ENCODE measurements at regions not wholly inside any gene's neighbourhood (a gene's known extent, or its start where the extent isn't known, plus 50 kb on each side); places are given as distances from the start of the nearest gene placed in this dataset.

GRCh38 chr6:186340-186965, 105.8 kb upstream of the DUSP22 start:
- no peaks in the 10 kb centered on the region for H3K79me2 ChIP-seq (ENCODE audit: insufficient read depth, low read length)
- H3K4me1 ChIP-seq (ENCODE audit: insufficient read depth, low read length, severe bottlenecking), result peaks cover 100% of the 10 kb centered on the region
- H3K4me2 ChIP-seq (ENCODE audit: low read length), result peak overlapping the region; percentile 49; the same call in 1 of the 2 replicates
- no peaks in the 10 kb centered on the region for H3K9me3 ChIP-seq (ENCODE audit: low read length)
- H3F3A ChIP-seq (ENCODE audit: insufficient read depth, low read length), result no peaks in the 10 kb centered on the region
- TF ChIP-seq EZH2 (IDR thresholded peaks at IDR 0.05; ENCODE audit: borderline replicate concordance, low read length) (no peak), CTCF (IDR thresholded peaks at IDR 0.05; ENCODE audit: low read length) (no peak)
- peak overlapping the region; percentile 93 for H3K27ac ChIP-seq (ENCODE audit: low read depth, low read length, poor library complexity, severe bottlenecking)
- H3K27me3 ChIP-seq (ENCODE audit: insufficient read depth, low read length), result no peaks in the 10 kb centered on the region
- no peaks in the 10 kb centered on the region for H3K9me2 ChIP-seq (ENCODE audit: low read depth, low read length)
- H3K4me3 ChIP-seq (ENCODE audit: low read depth, low read length, poor library complexity, severe bottlenecking), result no peak overlapping the region
- H3K36me3 ChIP-seq (ENCODE audit: insufficient read depth, low read length), result no peaks in the 10 kb centered on the region
- no peaks in the 10 kb centered on the region for H4K20me1 ChIP-seq (ENCODE audit: insufficient read depth, low read length)
- H2AFZ ChIP-seq (ENCODE audit: low read length), result no peak overlapping the region
- peak overlapping the region; percentile 52 for H3K9ac ChIP-seq (ENCODE audit: low read length)

- peak overlapping the region; percentile 93 for H3K27ac ChIP-seq (ENCODE audit: low read depth, low read length, poor library complexity, severe bottlenecking)
- no peaks in the 10 kb centered on the region for H3K36me3 ChIP-seq (ENCODE audit: insufficient read depth, low read length)
- H2AFZ ChIP-seq (ENCODE audit: low read length), result no peak overlapping the region
- H3K9ac ChIP-seq (ENCODE audit: low read length), result peak overlapping the region; percentile 52
- no peaks in the 10 kb centered on the region for H3K9me3 ChIP-seq (ENCODE audit: low read length)
- no peaks in the 10 kb centered on the region for H3K79me2 ChIP-seq (ENCODE audit: insufficient read depth, low read length)
- peak overlapping the region; percentile 49 for H3K4me2 ChIP-seq (ENCODE audit: low read length)
- TF ChIP-seq CTCF (IDR thresholded peaks at IDR 0.05; ENCODE audit: low read length), result no peak
- TF ChIP-seq EZH2 (IDR thresholded peaks at IDR 0.05; ENCODE audit: borderline replicate concordance, low read length), result no peak
- H3K4me3 ChIP-seq (ENCODE audit: low read depth, low read length, poor library complexity, severe bottlenecking), result peak overlapping the region; percentile 16
- H3F3A ChIP-seq (ENCODE audit: insufficient read depth, low read length), result no peaks in the 10 kb centered on the region
- H3K4me1 ChIP-seq (ENCODE audit: insufficient read depth, low read length, severe bottlenecking), result peaks cover 95% of the 10 kb centered on the region
- H3K27me3 ChIP-seq (ENCODE audit: insufficient read depth, low read length), result no peaks in the 10 kb centered on the region
- no peaks in the 10 kb centered on the region for H4K20me1 ChIP-seq (ENCODE audit: insufficient read depth, low read length)
- no peaks in the 10 kb centered on the region for H3K9me2 ChIP-seq (ENCODE audit: low read depth, low read length)
These were observed 105.0 kb upstream of the DUSP22 start for GRCh38 chr6:187210-187861.

GRCh38 chr6:188821-189655, 103.2 kb upstream of the DUSP22 start:
- Histone ChIP-seq H3F3A (ENCODE audit: insufficient read depth, low read length) (no peaks in the 10 kb centered on the region), H3K9ac (ENCODE audit: low read length) (peak overlapping the region; percentile 48), H3K4me2 (ENCODE audit: low read length) (peak overlapping the region; percentile 30), H3K27me3 (ENCODE audit: insufficient read depth, low read length) (no peaks in the 10 kb centered on the region), H3K27ac (ENCODE audit: low read depth, low read length, poor library complexity, severe bottlenecking) (peak overlapping the region; percentile 93), H3K79me2 (ENCODE audit: insufficient read depth, low read length) (no peaks in the 10 kb centered on the region), H3K4me1 (ENCODE audit: insufficient read depth, low read length, severe bottlenecking) (peaks cover 85% of the 10 kb centered on the region), H2AFZ (ENCODE audit: low read length) (no peak overlapping the region), H3K9me2 (ENCODE audit: low read depth, low read length) (no peaks in the 10 kb centered on the region), H3K36me3 (ENCODE audit: insufficient read depth, low read length) (no peaks in the 10 kb centered on the region), H4K20me1 (ENCODE audit: insufficient read depth, low read length) (no peaks in the 10 kb centered on the region), H3K9me3 (ENCODE audit: low read length) (no peaks in the 10 kb centered on the region), H3K4me3 (ENCODE audit: low read depth, low read length, poor library complexity, severe bottlenecking) (no peak overlapping the region)
- peak; percentile 95 for TF ChIP-seq CTCF (IDR thresholded peaks at IDR 0.05; ENCODE audit: low read length)
- TF ChIP-seq EZH2 (IDR thresholded peaks at IDR 0.05; ENCODE audit: borderline replicate concordance, low read length), result no peak

Measured in OCI-LY1 (cell line).